Fibroblast of mammary gland (primary cell): ENCODE measurements at regions not wholly inside any gene's neighbourhood (a gene's known extent, or its start where the extent isn't known, plus 50 kb on each side); places are given as distances from the start of the nearest gene placed in this dataset.

ENCODE experiments used
- DNase-seq: peaks from one replicate; pipeline ENCODE4 v3.0.0-alpha.2; 2010; ENCODE audit warnings: low read depth
- H3K4me3 ChIP-seq: 2 replicates; pipeline ENCODE4 v1.5.1; 2011; ENCODE audit warnings: low read depth, mild to moderate bottlenecking, low read length, moderate library complexity; ENCODE audit not compliant: control insufficient read depth
- CTCF ChIP-seq: conservative IDR thresholded peaks from 2 replicates; pipeline ENCODE4 v1.5.1; 2011; ENCODE audit warnings: low read depth, low read length, inconsistent platforms; ENCODE audit not compliant: control insufficient read depth, insufficient read depth

GRCh38 chr4:64533637-64534036, 124.4 kb upstream of the TECRL start:
- no peak for TF ChIP-seq CTCF
- no peak for DNase-seq
- H3K4me3 ChIP-seq: no peak overlapping the region

GRCh38 chr4:64533159-64533558, 123.9 kb upstream of the TECRL start:
- no peak for TF ChIP-seq CTCF
- H3K4me3 ChIP-seq: no peak overlapping the region
- no peak for DNase-seq

GRCh38 chr4:64520421-64520820, 111.2 kb upstream of the TECRL start:
- no peak for TF ChIP-seq CTCF
- no peak overlapping the region for H3K4me3 ChIP-seq
- DNase-seq: no peak

DNA sequence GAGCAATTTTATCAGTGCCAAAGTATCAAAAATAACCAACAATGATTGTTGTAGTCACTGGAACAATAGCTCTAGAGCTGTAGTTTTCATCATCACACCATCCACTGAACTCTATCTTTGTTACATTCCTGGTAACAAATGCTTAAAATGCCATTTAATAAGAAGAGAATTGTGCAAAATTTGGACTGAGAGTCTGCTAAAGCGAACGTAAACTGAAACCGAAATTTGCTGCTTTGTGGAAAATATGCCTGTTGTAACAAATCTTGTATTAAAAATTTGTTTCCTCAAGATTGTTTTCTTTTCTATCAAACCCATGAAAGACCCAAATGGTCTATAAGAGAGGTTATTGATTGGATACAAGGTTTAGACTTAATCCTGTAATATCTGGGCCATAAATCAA, 109.3 kb upstream of the TECRL start:
- no peak for TF ChIP-seq CTCF
- DNase-seq: no peak
- H3K4me3 ChIP-seq: no peak overlapping the region

DNA sequence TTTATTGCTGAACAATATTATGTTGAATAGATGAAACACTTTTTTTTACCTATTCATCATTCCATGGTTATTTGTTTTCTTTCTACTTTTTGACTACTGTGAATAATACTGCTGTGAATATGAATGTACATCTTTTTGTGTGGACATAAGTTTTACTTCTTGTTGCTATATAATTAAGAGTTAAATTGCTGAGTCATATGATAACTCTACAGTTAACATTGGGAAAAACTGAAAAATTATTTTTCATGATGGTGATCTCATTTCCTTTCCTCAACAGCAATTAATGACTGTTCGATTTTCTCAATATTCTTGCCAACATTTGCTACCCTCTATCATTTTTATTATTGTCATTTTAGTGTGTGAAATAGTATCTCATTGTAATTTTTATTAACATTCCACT, 106.9 kb upstream of the TECRL start:
- H3K4me3 ChIP-seq: no peak overlapping the region
- DNase-seq: no peak
- TF ChIP-seq CTCF: no peak

DNA sequence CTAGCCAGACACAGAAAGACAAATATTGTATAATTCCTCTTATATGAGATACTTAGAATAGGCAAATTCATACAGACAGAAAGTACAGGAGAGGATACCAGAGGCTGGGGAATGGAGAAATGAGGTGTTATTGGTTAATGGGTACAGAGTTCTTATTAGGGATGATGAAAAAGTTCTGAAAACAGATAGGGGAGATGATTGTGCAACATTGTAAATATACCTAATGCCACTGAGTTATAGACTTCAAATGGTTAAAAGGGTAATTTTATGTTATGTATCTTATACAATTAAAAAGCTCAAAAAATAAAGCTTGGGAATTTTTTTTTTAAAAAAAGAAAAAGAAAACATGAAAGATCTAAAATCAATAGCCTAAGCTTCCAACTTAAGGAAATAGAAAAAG, 98.8 kb upstream of the TECRL start:
- DNase-seq: no peak
- no peak for TF ChIP-seq CTCF

DNA sequence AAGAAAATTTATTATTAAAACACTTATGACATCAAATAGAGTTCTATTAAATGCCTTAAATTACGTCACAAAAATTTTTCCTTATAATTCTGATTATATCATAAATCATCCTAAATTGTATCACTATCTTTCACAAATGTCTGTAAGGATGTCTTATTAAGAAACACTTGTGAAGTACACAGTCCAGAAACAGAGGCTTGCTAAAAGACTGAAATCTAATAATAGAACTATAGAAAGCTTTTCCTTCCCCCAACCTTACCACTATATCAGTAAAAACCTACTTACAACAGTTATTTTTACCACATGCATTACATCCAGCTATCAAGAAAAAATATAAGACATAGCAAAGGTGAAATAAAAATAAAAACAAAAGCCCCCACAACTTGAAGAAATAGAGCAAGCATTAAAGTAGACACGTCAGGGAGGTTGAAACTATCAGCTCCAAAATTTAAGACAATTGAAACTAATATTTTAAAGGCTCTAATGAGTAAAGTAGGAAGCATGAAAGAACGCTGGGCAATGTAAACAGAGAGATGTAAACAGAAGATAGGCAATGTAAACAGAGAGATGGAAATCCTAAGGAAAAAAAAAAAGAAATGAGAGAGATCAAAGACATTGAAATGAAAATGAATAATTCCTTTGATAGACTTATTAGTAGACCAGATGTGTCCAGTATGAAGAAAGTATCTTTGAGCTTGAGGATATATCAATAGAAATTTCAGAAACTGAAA, 94.9 kb upstream of the TECRL start:
- TF ChIP-seq CTCF: no peak
- H3K4me3 ChIP-seq: no peak overlapping the region
- no peak for DNase-seq

More for the DNA sequence above, 98.8 kb upstream of the TECRL start:
- no peak overlapping the region for H3K4me3 ChIP-seq
